GM18519 (cell line): ENCODE measurements at regions not wholly inside any gene's neighbourhood (a gene's known extent, or its start where the extent isn't known, plus 50 kb on each side); places are given as distances from the start of the nearest gene placed in this dataset.
"Not testable (repeated sequence)": the region's sequence is repeated elsewhere in the genome, so short reads cannot be mapped to it uniquely, and the experiment has no call there.

Source experiments
- ATAC-seq: cut with Tn5 transposase; IDR thresholded peaks from one replicate; pipeline ENCODE4 v1.9.1; 2021; ENCODE audit warnings: mild to moderate bottlenecking, moderate library complexity; ENCODE audit not compliant: unreplicated experiment, low FRiP score

DNA sequence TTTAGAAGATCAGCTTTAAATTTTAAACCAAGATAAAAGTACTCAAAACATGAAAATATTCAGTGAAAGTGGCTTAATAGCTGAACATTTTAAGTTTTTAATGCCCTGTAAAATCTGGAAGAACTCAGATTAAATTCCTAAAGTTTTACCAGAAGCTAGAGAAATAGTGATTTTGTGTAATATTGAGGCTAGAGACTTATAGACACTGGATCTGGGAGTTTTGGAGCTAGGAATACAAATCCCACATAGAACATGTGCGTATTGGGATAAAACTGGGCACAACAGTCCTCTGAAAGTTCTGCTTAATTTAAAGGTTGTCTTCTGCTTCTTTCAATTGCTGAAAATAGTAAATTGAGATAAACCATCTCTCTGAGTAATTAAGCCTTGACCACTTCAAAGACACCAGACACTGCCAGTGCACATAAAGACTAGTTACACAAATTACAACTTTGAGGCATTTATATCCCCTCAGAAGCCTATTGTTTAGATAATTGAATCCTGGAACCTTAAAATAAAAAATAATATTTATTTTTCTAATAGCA is 1382.5 kb downstream of the OTOL1 start:
- no peak for ATAC-seq

DNA sequence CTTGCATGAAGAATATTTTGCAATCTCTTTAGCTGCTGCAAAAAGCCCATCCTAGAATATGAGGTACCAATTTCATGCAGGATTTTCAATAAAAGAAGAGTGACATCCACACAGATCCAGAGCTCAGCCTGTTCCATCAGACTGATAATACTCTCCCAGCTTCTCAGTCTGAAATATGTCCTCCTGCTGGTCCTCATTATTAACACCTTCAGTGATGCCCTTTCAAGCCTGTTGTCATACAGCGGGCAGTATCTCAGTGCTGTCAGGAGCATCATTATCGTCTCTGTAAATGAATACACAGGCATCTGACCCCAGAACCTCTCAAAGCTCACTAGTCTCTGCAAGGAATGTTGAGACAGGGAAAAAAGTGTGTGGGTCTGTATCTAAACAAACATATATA is 1387.8 kb downstream of the OTOL1 start:
- no peak for ATAC-seq

DNA sequence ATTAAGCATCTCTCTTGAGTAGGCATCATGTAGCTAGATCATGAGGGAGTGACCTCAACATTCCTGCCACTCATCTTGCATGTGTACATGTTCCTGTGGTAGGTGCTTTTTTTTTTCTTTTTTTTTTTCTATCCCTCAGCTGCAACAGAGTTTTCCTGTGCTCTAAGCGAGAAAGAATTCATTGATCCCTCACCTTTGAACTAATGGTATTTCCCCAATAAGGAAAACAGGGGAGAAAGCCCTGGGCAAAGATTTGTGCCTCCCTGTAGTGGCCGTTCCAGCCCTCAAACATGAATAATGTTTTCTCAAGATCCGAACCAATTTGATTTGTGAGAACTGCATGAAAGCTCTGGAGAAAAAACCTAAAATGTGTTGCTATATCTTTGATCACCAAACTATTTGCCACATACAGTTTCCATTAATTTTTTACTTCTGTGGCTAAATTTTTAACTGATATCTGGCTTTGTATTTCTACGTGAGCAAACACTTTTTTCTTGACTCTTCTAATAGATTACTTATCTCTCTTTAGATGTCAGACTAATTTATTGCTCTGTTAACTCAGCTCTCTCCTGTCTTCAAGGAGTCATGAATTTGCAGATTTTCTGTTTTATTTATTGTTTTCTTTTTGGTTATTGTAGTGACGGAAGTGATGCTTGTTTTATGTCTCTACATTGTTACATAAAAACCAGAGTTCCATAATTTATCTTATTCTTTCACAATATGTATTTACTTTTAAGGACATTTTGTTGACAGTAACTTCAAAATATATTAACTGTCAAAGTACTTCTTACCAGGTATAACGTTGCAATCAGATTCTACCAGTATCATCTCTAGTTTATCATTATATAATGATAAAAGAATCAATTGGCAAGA is 1396.5 kb downstream of the OTOL1 start:
- no peak for ATAC-seq

DNA sequence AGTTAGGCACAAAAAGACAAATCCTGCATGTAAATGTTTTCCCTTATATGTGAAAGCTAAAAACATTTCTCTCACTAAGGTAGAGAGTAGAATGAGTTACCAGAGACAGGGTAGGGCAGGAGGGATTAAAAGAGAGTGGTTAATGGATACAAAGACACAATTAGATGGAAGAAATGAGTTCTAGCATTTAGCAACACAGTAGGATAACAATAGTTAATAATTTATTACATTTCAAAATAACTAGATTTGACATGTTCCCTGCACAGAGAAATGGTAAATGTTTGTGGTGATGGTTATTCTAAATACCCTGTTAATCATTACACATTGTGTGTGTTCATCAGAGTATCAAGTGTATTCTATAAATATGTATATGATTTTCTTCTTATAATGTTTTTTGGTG is 1400.7 kb downstream of the OTOL1 start:
- ATAC-seq: no peak

DNA sequence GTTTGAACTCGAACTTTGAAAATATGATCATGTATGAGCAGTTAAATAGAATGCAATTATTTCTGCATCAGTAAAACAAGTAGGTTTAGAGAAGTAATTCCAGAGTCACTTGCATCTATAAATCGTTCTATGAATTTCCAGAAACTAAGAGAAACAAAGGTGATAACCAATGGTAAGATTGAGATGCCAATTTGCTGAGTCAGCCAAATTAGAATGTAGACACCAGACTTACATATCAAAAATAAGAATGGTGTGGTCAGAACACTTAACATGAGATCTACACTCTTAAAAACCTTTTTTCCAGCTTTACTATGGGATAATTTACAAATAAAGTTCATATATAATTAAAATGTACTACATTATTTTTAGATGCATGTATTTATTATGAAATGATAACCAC is 1435.9 kb downstream of the OTOL1 start:
- ATAC-seq: no peak

DNA sequence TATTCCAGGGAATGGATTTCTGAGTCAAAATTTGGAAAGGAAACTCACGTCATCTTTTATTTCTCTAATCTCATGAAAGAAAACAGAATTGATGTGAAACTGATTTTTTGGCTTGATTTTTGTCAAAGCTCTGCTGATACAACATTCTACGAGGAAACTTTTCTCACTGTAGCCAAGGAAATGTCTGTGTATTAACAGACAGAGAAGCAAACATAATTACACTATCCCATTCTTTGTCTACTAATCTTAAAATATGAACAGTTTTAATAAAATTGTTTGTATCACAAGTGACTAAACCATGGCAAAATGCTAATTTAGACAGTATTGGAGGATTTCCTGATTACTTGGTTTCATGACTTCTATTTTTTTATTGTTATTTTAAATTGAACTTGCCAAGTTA is 1437.0 kb downstream of the OTOL1 start:
- ATAC-seq: no peak

DNA sequence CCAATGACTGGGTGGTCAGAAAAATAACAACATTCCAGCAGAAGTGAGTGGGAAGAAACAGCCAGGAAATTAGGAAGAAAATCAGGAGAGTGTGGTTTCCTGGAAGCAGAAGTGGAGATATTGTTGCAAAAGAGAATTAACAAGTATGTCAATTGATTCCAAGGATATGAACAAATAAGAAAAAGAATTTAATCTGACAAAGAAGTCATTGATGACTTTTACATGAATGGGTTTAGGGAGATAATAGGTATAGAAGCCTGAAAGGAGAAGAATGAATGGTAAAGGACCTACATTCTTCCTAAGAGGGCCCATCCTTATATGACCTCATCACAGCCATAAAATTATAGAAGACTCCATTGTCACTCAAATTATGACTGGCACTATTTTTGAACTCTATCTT is 1440.1 kb downstream of the OTOL1 start:
- ATAC-seq: no peak

DNA sequence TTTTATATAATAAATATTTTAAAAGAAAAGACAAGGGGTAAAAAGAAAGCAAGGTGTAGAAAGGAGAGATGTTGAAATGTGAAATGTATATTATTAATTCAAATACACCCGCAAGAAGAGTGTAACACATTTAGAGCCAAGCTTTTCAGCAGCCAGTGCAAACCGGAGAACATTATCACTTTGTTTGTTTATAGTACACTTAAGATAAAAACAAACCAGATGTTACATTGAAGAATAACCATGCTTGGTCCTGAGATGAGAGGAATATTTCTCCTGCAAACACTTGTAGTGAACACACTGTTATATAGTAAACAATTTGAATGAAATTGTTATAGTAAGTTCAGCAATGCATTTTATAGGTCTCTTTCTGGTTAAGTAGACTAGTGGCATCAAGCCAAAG is 1441.5 kb downstream of the OTOL1 start:
- no peak for ATAC-seq

DNA sequence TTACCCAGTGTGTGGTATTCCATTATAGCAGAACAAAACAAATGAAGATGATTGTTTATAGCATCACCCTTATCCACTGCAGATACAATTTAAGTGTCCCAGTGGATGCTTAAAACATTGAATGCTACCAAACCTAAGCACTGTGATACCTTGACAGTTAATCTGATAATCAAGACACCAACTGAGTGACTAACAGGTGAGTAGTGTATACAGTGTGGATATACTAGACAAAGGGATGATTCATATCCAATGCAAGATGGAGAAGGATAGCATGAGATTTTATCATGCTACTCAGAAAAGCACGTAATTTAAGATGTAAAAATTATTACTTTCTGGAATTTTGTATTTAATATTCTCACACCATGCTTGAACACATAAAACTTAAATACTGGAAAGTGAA is 1449.0 kb downstream of the OTOL1 start:
- no peak for ATAC-seq

DNA sequence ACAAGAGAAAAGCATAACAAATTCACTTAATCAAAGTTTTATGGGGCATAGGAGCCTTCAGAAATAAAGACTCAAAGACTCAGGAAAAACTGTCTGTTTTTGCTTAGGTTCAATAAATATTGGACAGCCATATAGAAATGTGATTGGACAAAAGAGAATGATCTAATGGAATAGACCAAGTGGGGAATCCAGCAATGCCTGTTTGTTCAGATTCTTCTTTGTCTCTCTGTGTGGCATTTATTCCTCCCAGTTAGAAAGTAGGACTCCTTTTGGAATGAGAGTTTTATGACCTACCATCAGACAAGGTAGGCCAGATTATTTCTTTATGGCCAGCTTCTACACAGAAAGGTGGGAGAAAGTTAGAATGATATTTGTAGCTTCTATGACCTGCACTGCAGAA is 1460.1 kb downstream of the OTOL1 start:
- ATAC-seq: no peak

DNA sequence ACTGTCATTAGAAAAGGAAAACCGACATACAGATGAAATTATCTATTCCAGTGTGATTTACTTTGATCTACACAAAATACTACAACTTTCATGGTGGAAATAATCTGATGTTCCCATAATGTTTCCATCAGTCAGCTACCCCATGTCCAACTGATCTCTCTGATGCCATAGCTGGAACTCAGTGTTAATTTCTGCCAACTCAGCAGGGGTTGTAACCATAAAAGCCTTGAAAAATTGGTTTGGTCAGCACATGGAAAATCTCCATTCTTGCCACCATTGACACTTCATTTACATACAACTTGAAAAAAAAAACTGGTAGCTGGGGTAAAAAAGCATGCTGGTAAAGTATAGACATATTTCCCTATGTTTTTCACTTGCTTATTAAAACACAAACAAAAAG is 1463.7 kb downstream of the OTOL1 start:
- no peak for ATAC-seq

DNA sequence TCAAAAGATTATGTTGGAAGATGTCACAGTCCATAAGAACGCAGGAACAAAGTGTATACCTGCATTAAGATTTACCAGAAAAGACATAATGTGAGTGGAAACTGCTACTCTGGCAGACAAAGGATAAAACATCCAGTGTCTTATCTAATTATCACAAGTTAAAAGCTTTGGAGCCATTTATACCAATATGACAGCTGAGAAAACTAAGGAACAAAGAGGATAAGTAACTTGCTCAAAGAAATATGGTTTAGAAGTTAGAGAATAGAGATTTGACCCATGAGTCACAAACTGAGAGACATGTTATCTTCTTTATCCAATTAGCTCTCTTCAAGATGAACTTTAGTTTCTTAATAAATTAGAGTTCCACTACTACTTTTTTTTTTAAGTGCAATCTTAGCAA is 1473.7 kb downstream of the OTOL1 start:
- ATAC-seq: no peak

DNA sequence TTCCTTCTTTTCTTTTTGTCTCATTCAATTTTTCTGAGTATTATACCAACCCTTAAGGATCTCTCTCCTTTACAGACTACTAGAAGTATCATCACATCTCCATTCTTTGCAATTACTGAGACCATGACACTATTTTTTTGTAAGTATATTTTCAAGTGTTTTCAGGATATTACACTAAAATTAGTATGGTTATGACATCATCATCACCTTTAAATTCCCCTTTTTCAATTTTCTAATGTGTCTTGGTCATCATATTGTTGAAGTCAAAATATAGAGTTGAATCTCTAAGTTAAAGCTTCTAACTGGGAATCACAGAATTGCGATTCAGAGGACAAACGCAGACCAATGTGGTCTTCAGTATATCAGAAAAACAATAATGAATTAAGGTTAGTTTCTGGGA is 1475.1 kb downstream of the OTOL1 start:
- no peak for ATAC-seq

DNA sequence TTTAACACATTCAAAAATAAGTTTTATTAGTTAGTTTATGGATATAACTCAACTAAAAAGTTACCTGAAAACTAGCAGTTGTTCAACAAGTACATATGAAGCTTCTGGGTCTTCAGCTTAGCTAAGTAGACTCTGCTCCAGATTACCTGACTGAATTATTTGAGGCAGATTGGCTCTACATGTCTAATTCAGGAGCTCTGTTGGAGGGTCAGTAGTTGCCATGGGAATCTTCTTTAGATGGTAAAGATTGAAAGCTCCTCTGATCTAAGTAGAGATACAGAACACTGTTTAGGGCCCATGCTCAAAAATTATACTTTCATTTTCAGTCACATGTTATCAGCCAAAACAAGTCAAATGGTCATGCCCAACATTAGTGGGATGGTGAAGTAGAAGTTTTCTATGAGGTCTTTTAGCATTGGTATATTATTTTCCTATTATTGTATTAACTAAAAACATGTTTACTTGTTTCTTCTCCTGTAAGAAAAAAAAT is 1476.9 kb downstream of the OTOL1 start:
- ATAC-seq: no peak

DNA sequence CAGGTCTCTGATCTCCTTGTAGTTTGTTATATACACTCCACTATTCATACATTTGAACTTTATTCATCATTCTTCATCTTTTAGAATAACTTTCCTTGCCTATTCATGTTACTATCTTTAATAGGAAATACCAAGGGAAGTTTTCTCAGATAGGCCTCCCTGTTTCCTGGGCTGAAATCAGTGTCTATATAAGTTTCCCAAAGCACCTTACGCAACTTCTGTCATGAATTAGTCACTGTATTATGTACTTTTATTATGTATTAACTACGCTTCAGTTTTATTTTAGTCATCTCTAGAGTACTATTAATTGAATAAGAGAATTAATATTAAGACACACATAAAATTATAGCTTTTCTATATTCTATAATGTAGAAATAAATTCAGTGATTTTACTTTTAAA is 1481.5 kb downstream of the OTOL1 start:
- no peak for ATAC-seq

DNA sequence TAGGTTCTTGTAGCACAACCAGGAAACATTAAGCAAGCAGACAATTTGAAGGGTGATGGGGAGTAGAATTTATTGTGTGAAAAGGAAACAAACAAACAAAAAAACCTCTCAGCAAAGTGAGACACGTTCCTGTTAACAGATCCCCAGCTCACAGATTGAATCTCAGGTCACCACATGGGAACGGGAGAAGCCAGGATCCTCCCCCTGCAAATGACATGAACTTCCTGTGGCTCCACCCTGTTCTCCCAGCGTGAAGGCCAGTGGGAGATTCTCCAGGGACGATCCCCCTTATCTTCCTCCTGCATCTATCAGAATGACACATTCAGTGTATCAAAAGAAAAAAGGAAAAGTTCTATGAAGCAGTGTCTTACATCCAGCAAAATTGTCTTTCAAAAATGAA is 1488.1 kb downstream of the OTOL1 start:
- no peak for ATAC-seq

DNA sequence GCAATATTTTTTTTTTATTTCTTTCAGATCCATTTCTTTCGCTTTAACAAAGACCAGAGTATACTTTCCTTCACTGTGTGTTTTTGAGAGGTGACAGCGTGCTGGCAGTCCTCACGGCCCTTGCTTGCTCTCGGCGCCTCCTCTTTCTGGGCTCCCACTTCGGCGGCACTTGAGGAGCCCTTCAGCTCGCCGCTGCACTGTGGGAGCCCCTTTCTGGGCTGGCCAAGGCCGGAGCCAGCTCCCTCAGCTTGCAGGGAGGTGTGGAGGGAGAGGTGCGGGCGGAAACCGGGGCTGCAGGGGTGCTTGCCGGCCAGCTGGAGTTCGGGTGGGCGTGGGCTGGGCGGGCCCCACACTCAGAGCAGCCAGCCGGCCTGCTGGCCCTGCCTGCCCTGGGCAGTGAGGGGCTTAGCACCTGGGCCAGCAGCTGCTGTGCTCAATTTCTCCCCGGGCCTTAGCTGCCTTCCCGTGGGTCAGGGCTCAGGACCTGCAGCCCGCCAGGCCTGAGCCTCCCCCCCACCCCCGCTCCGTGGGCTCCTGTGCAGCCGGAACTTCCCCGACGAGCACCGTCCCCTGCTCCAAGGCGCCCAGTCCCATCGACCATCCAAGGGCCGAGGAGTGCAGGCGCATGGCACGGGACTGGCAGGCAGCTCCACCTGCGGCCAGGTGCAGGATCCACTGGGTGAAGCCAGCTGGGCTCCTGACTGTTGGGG is 1490.6 kb downstream of the OTOL1 start:
- not testable (repeated sequence) for ATAC-seq

DNA sequence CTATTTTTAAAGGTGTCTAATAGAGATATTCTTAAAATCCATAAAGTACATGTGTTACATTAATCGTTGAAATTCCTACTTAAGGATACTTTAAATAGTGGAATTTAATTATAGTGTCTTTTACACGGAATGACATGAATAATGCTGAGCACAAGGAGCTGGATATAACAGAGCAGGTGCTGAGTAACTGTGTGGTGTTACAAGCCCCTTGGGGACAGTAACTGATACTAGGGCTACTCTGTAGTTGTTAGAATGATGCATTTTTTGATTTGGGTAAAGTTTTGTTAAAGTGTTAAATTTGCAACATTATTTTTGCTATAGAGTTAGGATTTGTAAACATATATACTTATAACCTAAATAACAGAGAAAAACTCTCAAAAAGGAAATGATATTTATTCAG is 1496.1 kb downstream of the OTOL1 start:
- ATAC-seq: no peak

DNA sequence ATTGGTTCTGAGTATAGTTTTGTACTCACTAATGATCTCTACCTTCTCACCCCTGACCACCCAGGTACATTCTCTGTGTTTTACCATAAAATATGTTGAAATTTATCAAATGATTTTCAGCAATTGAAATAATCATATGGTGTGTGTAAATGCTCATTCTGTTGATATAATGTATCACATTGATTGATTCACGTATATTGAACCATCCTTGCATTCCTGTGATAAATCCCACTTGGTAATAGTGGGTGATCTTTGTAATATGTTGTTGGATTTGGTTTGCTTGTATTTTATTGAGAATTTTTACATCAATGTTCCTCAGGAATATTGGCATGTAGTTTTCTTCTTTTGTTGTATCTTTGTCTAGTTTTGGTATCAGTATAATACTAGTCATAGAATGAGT is 1497.6 kb downstream of the OTOL1 start:
- ATAC-seq: no peak

DNA sequence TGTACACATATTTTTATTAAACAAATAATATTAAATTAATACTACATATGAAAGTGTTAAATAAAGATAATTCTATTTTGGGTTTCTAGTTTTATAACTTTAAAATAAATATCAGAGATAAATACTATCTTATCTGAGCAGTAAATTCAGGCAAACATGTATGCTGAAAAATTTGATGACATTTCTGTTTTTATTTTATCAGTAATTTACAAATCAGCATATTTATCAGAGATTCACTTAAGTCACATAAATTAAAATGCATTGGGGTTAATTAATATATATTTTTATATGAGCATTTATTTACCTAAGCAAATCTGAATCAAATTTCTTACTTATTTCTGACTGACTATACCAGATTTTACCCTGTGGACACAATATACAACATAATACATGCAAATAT is 1499.8 kb downstream of the OTOL1 start:
- no peak for ATAC-seq

DNA sequence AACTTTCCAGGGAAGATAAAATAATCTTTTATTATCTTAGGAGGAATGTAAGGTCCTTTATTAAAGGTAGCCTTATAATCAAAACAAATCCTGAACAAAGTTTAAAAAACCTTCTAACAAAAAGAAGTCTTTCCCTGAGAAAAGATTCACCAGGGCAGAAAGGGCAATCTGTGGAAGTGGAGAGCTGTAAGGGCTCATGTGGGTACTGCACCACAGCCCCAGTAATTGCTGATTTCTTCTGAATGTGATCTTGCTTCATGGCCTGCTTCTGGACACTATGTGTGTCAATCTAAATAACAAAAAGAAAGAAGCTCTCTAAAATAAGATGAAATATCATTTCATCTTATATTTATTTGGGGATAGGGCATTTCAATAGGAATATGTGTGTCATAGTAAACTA is 1501.6 kb downstream of the OTOL1 start:
- ATAC-seq: no peak

DNA sequence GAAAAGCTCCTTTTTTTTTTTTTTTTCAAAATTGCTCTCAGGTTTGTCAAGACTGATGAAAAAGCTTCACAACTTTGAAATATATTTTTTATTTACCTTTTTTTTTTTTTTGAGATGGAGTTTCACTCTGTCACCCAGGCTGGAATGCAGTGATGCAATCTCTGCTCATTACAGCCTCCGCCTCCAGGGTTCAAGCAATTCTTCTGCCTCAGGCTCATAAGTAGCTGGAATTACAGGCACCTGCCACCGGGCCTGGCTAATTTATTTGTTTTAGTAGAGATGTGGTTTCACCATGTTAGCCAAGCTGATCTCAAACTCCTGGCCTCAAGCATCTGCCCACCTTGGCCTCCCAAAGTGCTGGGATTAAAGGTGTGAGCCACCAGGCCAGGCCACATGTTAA is 1515.0 kb downstream of the OTOL1 start:
- no peak for ATAC-seq
